ENCODE measurements at regions not wholly inside any gene's neighbourhood (a gene's known extent, or its start where the extent isn't known, plus 50 kb on each side); places are given as distances from the start of the nearest gene placed in this dataset.

- TF ChIP-seq CTCF (IDR thresholded peaks at IDR 0.05; ENCODE audit: low read depth, low read length): no peak
- H3K4me3 ChIP-seq (ENCODE audit: low read depth, low read length): no peak overlapping the region
Observed at GRCh38 chr20:24718277-24718676, 230.8 kb upstream of the CST7 start.

DNA sequence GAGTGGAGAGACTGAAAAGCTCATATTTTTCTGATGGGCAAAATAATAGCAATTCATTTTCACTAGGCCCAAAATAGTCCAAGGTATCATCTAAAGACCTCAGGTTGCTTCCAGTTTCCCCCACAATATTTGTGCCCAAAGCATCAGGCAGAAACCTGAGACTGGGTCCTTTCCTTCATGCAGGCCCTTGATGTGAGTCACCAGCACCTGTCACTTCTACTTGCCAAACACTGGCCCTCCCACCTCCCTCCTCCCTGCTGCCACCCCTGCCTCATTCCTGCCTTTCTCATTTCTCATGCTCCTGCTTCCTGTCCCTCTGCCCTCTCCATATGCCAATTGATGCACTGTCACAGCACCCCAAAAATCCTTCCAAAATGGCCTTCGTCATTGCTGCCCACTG, 230.4 kb upstream of the CST7 start:
- no peak for TF ChIP-seq CTCF (IDR thresholded peaks at IDR 0.05; ENCODE audit: low read depth, low read length)

DNA sequence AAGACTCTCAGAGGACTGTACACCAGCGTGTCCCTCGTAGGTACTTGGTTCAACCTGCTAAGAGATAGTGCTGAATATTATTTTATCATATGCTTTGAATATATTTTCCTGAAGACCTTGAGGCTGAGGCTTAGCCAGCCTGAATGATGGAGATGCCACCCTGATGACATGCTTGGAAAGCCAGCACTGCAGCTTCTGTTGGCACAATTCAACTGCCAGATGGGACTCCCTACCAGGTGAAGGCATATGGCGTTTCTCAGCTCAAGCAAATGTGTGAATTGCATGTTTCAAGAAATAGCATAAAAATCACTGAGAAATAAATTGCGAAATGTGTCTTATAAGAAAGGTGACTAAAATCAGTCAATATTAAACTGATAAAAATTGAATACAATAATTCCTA, 228.1 kb upstream of the CST7 start:
- no peak overlapping the region for H3K4me3 ChIP-seq (ENCODE audit: low read depth, low read length)
- TF ChIP-seq CTCF (IDR thresholded peaks at IDR 0.05; ENCODE audit: low read depth, low read length): no peak

More for the DNA sequence above, 230.4 kb upstream of the CST7 start:
- no peak overlapping the region for H3K4me3 ChIP-seq (ENCODE audit: low read depth, low read length)

DNA sequence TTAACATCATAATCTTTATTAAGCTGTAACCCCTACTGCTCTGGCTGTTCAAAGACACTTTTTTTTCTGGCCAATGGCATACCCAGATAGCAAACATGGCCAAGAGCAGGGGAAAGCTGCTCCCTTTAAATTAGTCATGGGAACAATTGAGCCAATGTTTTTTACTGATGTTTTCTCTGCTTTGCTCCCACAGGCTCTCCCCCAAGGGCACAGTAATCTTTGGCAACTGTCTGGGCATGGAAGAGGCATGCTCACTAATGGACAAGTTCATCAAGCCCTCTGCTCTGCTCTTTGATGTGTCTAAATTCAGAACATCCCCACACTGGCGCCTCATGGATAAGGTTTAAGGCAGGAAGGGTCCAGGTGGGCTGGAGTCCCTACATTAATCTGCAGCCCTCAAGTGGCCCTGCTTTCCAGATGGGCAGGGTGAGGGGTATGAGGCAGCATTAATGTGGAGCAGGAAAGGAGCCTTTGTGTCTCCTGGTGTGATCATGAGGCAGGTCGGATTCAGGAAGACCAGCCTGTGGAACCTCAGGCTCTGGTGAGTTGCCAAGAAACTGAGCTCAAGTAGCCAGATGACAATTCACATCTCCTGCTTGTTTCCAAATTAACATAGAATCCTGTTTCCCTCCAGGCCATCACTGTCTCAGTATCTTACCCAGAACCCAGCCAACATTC, 227.0 kb upstream of the CST7 start:
- no peak overlapping the region for H3K4me3 ChIP-seq (ENCODE audit: low read depth, low read length)
- TF ChIP-seq CTCF (IDR thresholded peaks at IDR 0.05; ENCODE audit: low read depth, low read length): no peak

- no peak overlapping the region for H3K4me3 ChIP-seq (ENCODE audit: low read depth, low read length)
- TF ChIP-seq CTCF (IDR thresholded peaks at IDR 0.05; ENCODE audit: low read depth, low read length): no peak
Observed at GRCh38 chr20:24722586-24722985, 226.5 kb upstream of the CST7 start.

GRCh38 chr20:24723186-24723585, 225.9 kb upstream of the CST7 start:
- TF ChIP-seq CTCF (IDR thresholded peaks at IDR 0.05; ENCODE audit: low read depth, low read length): no peak
- H3K4me3 ChIP-seq (ENCODE audit: low read depth, low read length): no peak overlapping the region

DNA sequence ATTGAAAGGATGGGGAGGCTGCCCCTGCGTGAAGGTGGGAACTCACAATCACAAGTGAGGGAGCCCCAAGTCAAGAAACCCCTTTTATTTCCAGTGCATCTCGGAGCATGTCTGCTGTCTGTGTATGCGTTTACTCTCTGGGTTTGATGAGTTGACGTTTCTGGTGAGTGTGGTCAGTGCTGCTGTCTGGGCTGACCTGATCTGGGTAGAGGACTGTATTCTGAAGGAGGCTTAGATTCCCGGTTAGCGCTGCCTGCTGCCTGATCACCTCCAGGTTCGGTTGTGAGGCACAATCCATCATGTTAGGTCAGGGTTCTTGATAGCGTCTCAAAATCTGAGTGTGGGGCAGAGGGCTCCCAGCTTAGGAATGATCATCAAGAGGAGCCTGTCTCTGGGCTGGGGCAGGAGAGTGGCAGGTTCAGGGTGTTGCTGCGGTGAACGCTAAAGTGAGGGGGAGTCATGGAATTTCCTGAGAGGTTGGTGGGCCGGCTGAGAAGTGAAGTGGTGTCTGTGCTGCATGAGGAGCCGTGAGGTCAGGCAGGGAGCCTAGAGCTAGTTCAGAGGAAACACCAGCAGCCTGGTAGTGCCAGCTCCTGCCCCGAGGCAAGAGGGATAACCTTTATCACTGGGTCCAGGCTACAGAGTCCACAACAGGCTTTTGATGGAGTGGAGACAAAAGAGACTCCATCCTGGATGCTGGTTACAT, 225.3 kb upstream of the CST7 start:
- TF ChIP-seq CTCF (IDR thresholded peaks at IDR 0.05; ENCODE audit: low read depth, low read length): no peak
- no peak overlapping the region for H3K4me3 ChIP-seq (ENCODE audit: low read depth, low read length)
